ENCODE measurements at regions not wholly inside any gene's neighbourhood (a gene's known extent, or its start where the extent isn't known, plus 50 kb on each side); places are given as distances from the start of the nearest gene placed in this dataset.

GRCh38 chr13:44221657-44222056 is 152.0 kb upstream of the SERP2 start (continued):
- TF ChIP-seq ZNF366 (tag by site-specific recombination; conservative IDR thresholded peaks at IDR 0.05), result no peak
- no peak for TF ChIP-seq ZNF433 (tag by site-specific recombination; IDR thresholded peaks at IDR 0.05; ENCODE audit: low read depth)

- TF ChIP-seq PRDM4 (tag by site-specific recombination; IDR thresholded peaks at IDR 0.05) (peak; percentile 61; the same call in 1 of the 2 replicates), ZNF112 (tag by site-specific recombination; IDR thresholded peaks at IDR 0.05) (no peak), ZNF121 (tag by site-specific recombination; IDR thresholded peaks at IDR 0.05) (no peak)
- no peak overlapping the region for H3K27ac ChIP-seq (ENCODE audit: extremely low read depth, low read depth, low read length)
- H3K4me3 ChIP-seq (ENCODE audit: low read depth, low read length), result no peak overlapping the region
- POLR2A ChIA-PET, result no interaction called here
- H3K36me3 ChIP-seq (ENCODE audit: control insufficient read depth in 2 of 2, insufficient read depth in 1 of 2, low read length in 2 of 2), result no peaks in the 10 kb centered on the region
- H3K9me3 ChIP-seq (ENCODE audit: control insufficient read depth, insufficient read depth, low read depth, low read length), result no peaks in the 10 kb centered on the region
- H3K4me1 ChIP-seq (ENCODE audit: control insufficient read depth, insufficient read depth, low read length), result peaks cover 8% of the 10 kb centered on the region
- CTCF ChIA-PET, result interaction anchor here (0.6 to 1.2 kb wide), 2 partner anchors 14 to 19 kb away, joined by 3 read pairs; no protein-coding TSS in a partner anchor
Measured at GRCh38 chr13:44223770-44224444, 149.7 kb upstream of the SERP2 start.

- Histone ChIP-seq H3K27ac (ENCODE audit: extremely low read depth, low read depth, low read length) (no peak overlapping the region), H3K4me3 (ENCODE audit: low read depth, low read length) (no peak overlapping the region), H3K9me3 (ENCODE audit: control insufficient read depth, insufficient read depth, low read depth, low read length) (no peaks in the 10 kb centered on the region), H3K36me3 (ENCODE audit: control insufficient read depth in 2 of 2, insufficient read depth in 1 of 2, low read length in 2 of 2) (no peaks in the 10 kb centered on the region), H3K4me1 (ENCODE audit: control insufficient read depth, insufficient read depth, low read length) (peaks cover 8% of the 10 kb centered on the region; the same call in 1 of the 2 replicates)
- TF ChIP-seq ZNF660 (tag by site-specific recombination; IDR thresholded peaks at IDR 0.05), result no peak
- no peak for TF ChIP-seq PRDM6 (tag by site-specific recombination; IDR thresholded peaks at IDR 0.05)
- TF ChIP-seq ZNF341 (tag by site-specific recombination; IDR thresholded peaks at IDR 0.05; ENCODE audit: low read depth), result no peak
- TF ChIP-seq ZNF529 (tag by site-specific recombination; IDR thresholded peaks at IDR 0.05; ENCODE audit: insufficient replicate concordance), result no peak
- TF ChIP-seq ZNF48 (tag by site-specific recombination; IDR thresholded peaks at IDR 0.05), result no peak
- TF ChIP-seq ZNF677 (tag by site-specific recombination; IDR thresholded peaks at IDR 0.05), result no peak
- no peak for TF ChIP-seq SP7 (tag by site-specific recombination; IDR thresholded peaks at IDR 0.05)
- TF ChIP-seq KLF9 (tag by site-specific recombination; IDR thresholded peaks at IDR 0.05; ENCODE audit: low read depth), result no peak
- no peak for TF ChIP-seq ZNF707 (tag by site-specific recombination; IDR thresholded peaks at IDR 0.05)
- TF ChIP-seq MYNN (tag by site-specific recombination; IDR thresholded peaks at IDR 0.05; ENCODE audit: borderline replicate concordance), result no peak
- TF ChIP-seq ZNF645 (tag by site-specific recombination; IDR thresholded peaks at IDR 0.05), result no peak
- TF ChIP-seq GLI4 (tag by site-specific recombination; IDR thresholded peaks at IDR 0.05), result no peak
- TF ChIP-seq ZNF561 (tag by site-specific recombination; IDR thresholded peaks at IDR 0.05; ENCODE audit: borderline replicate concordance), result no peak
- no peak for TF ChIP-seq ZFP37 (tag by site-specific recombination; IDR thresholded peaks at IDR 0.05)
- TF ChIP-seq HOXC10 (CRISPR knock-in tag; IDR thresholded peaks at IDR 0.05), result no peak
- CTCF ChIA-PET, result interaction anchor here (1.2 kb wide), 1 partner anchor 18 kb away, joined by 3 read pairs; no protein-coding TSS in a partner anchor
- POLR2A ChIA-PET, result no interaction called here
Measured at GRCh38 chr13:44224450-44225149, 149.0 kb upstream of the SERP2 start.
